OCI-M2 (cell line): ENCODE measurements at regions not wholly inside any gene's neighbourhood (a gene's known extent, or its start where the extent isn't known, plus 50 kb on each side); places are given as distances from the start of the nearest gene placed in this dataset.

Experiments used
- DNase-seq: peaks from one replicate; lab custom pipeline; 2025; ENCODE audit not compliant: unreplicated experiment; lab: John Stamatoyannopoulos, UW

GRCh38 chr6:134744301-134744700, 205.6 kb downstream of the ALDH8A1 start:
- DNase-seq, result no peak

DNA sequence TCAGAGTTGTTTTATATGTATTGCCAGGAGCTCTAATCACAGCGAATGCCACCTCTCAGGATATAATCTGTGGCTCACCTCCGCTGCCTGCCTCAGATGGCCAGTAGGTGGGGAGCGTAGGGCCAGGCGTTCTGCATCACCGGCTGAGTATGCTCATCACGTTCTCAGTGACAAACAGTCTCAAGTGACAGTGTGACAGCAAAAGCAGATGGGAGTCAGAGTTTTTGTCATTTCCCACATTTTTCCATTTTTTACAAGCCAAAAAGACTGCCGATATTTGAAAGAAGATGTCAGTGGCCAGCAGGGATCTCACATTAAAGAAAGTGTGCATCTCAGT, 208.7 kb downstream of the ALDH8A1 start:
- DNase-seq, result no peak

- DNase-seq, result no peak
These were observed 209.3 kb downstream of the ALDH8A1 start for GRCh38 chr6:134740473-134741199.

DNA sequence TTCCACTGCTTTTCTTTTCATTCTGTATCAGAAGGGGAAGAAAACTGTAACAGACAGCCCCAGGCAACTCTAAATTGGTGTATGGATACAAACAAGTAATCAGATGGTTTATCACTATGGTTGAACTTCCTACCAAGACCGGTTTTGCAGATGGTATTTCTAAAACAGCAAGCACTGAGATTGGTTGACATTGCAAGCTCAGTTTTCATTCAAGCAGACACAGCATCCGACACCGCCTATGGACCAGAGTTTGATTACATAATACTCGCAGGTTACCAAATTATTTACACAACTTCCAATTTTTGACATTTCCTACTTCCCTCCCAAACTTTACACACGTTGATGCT, 209.9 kb downstream of the ALDH8A1 start:
- DNase-seq, result no peak

- DNase-seq, result no peak
These were observed 210.4 kb downstream of the ALDH8A1 start for GRCh38 chr6:134739299-134740026.

GRCh38 chr6:134738211-134738885, 211.6 kb downstream of the ALDH8A1 start:
- no peak for DNase-seq

GRCh38 chr6:134735461-134735860, 214.4 kb downstream of the ALDH8A1 start:
- no peak for DNase-seq

- DNase-seq, result no peak
These were observed 215.5 kb downstream of the ALDH8A1 start for GRCh38 chr6:134734312-134734869.

DNA sequence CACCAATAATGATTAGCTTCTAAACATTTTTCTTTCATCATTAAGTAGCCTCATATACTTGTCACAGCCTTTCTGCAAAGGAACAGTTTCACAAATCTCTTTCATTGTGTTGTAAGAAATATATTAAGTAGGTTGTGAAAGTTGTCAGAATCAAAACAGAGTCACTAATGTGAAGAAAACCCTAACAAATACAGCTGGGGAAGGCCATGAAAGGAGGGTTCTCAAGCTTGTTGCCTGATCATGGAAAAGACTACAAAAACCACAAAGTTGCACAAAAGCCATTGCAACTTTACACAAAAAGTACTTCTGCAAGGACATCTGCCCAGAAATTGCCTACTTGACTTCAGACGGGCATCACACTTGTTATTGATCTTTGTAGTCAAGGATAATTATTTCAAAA, 216.1 kb downstream of the ALDH8A1 start:
- no peak for DNase-seq

DNA sequence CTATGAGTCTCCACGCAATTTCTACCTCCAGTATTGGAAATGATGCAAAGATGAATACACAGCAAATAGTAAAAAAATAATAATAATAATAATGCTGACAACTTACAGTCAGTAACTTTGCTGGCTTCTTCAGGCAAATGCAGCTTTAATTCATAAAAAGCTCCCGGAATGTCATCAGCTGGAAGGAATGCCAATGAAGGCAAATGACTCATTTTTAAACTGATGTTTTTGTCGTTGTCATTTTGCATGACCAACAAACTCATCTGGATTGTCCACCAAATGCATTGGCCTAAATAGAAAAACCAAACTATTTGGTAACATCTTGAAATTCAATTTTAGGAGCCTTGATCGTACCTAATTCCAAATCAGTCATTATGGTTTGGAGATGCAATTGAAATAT, 217.1 kb downstream of the ALDH8A1 start:
- no peak for DNase-seq

- DNase-seq, result no peak
These were observed 218.3 kb downstream of the ALDH8A1 start for GRCh38 chr6:134731615-134732014.

DNA sequence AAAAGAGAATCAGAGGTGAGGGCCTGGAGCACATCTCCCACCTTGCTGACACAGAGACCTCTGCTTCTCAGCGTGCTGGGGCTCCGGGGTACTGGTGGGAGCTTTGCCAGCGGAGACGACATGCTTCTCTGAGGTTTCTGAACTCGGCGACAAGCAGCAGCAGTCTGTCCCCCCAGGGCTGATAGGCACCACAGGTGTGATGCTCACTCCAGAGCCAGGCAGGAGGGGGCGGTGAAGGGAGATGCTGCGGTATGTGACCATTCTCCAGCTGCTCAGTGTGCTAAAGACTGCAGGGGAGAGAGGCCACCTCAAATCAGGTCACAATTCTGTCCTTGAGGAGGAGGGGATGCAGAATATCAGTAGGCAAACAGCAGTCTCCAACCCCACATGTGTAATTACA, 219.9 kb downstream of the ALDH8A1 start:
- no peak for DNase-seq

DNA sequence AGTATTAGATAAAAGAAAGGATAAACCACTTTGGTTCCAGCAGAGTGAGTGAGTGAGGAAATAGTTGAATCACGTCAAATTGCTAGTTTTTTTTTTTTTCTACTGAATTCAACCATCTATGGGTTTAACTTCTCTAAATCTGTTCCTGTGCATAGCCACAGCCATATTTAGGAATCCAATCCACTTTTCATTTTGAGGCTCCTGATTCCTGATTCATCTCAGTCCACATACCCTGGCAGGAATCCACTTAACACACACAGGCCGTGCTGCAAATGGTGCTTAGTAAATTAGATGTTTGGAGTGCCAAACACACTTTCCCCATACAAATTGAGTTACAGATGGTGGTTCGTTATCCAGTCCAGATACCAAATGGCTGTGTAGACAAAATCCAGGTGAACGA, 220.3 kb downstream of the ALDH8A1 start:
- no peak for DNase-seq

DNA sequence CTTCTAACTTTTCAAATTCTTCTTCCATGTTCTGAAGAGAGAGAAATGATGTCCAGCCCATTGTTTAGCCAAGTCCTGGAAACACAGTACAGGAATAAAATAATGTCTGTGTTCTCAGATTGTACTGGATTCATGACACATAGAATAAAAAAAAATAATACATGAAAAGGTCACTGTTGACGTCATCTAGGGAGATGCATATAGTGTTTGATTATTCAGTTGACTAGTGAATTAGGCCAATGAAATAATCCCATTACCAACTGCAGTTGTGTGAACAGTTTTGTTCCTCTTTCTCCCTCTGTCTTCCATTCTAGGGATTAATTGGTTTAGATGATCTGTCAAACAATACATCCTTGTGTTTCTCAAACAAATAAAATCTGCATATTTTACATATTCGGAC, 222.8 kb downstream of the ALDH8A1 start:
- no peak for DNase-seq

DNA sequence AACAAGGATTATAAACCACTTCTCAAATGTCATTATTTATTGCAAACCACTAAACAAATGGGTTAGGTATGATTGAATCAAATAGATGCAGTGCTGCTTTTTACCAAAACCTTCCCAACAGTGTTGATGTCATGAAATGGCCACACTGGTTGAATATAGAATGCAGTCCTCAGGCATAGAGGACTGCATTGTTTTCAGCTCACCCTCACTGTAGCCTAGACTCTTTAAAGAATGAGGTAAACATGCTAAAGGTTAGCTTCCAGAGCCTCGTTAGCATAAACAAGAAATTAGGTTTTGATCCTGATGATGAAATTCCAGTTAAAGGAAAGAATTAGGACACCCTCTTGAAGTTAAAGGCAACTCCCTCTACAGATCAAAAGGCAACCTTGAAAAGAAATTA, 224.3 kb downstream of the ALDH8A1 start:
- no peak for DNase-seq

DNA sequence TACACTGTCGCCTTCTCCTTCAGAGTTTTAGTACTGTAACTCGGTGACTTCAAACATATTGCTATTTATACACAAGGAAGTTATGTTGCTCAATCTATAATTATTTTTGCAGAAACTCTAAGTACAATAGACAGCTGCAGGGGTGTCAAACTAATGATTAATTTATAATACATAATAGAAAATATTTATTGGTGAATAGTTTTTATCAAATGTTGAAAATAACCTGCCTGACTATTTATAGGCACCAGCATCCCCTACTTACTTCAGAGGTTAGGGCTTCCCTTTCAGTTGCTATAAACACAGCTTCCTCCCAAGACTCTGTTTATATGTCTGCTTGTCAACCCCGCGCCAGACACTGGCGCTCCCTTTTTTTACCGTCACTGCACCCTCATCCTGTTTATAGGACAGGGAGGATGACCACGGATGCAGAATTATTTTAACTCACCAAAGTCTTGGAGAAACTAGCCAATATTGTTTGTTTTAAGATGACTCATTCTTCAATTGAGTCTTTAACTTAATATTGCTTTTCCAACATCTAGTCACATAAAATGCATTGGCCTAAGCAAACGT, 225.0 kb downstream of the ALDH8A1 start:
- no peak for DNase-seq

GRCh38 chr6:134723081-134723871, 226.6 kb downstream of the ALDH8A1 start:
- DNase-seq, result no peak

DNA sequence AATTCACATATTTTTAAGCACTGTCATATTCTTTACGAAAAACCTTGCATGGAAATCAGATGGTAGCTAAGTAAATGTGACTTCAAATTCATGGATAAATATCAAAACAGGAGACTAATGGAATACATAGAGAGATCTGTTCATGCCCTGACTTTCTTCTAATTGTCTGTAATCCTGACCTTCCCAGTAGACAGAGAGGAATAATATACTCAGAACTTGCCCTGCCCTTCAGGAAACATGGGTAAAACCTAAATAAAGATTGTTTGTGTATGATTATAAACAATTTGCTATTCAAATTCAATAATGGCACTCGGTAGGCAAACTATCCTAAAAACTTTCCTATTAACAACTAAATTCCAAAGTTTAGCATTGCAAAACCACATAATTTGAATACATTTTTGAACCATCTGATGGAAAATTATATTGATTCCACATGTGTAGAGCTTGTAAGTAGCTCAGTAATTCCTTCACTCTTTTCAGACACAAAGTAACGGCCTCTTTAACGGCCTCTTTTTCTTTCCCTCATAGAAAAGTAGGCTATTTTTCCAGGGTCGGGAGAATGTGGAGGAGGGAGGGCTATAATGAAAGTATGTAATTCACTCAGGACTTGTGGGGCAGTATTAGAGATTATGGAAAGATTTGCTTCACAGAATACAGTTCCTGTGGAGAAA, 227.6 kb downstream of the ALDH8A1 start:
- DNase-seq, result no peak

GRCh38 chr6:134721060-134721405, 228.9 kb downstream of the ALDH8A1 start:
- no peak for DNase-seq

DNA sequence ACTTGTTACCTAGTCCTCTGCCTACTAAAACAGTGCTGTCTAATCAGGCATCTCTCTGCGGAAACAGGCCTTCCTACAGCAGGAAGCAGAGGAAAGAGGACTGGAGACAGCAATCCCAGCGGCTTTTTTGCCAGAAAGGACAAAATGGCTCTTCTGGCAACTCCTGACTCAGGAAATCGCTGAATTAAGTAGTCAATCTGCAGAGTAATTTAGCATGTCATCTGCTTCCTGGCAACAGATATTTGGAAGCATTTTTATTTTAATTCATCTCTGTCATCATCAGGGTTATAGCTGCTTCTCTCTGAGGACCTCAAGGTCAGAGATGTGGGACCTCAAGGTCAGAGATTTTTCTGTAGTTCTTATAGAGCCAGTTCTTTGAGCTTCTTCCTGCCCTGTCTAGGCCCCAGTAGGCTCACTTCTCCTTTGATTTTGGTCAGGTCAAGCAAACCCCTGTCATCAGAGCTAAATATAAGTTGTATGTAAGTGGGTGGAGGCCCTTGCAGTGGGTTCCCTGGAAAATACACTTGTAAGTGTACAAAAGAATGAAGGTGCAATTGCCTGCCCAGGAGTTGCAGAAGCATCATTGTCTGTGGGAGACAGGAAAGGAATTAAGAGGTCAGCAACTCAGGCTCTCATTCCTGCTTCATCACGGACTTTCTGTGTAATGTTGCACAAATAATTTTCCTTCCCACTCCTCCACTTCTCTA, 229.4 kb downstream of the ALDH8A1 start:
- no peak for DNase-seq
